Stimulated activated naive CD4-positive, alpha-beta T cell (primary cell): ENCODE measurements at regions not wholly inside any gene's neighbourhood (a gene's known extent, or its start where the extent isn't known, plus 50 kb on each side); places are given as distances from the start of the nearest gene placed in this dataset.

Experiments used
- DNase-seq, 6 experiments: peaks; one replicate each; lab custom pipeline; 2025; lab: John Stamatoyannopoulos, UW

DNA sequence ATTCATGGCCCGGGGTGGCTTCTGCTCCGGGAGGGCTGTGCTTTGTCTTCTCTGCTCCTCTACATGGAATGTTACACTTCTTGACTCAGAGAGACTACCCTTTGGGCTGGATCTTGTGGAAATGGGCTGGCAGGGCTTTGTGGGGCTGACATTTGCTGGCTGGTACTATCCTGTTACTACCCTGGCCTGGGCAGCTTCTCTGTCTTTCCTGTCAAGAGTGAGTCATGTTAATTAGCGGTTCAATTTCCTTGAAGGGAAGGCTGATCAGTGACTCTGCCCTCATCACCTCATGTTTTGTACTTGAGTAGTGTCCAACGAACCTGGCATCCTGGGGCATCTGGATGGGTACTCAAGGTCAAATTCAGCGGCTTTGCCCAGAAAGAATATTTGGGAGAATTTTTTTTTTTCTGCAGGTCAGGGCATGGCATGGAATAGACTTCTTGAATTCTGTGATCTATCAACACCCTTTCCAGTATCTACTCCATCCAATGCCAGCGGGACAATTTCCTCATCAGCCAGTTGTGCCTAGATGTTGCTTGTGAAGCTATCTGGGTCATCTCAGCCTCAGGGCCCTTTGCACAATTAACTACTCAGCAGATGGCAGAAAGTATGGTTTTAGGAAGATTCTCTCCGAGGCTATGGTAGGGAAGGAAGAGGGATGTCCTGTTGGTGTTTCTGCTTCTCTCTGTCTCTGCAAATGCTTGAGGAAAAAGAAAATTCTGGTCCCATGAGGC is 140.5 kb upstream of the PLET1 start:
- no peak for DNase-seq

DNA sequence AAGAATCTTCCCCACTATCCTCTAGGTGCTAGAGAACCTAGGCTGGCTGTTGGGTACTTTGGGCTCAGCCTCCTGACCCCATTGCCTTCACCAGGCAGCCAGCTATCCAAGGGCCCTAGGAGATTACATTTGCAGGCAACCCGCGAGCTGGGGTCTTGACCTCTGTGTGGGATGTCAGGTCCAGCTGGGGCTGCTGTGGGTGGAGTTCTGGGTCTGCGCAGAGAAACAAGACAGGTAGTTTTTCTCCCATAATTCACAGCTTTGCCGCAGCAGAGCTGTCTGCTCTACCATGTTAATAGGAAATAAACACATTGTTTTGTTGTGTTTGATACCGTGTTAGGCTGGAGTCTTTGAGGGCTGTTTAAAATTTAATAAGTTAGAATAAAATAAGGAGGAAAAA is 142.8 kb upstream of the PLET1 start:
- no peak for DNase-seq

GRCh38 chr11:112404112-112404511 is 143.5 kb upstream of the PLET1 start:
- DNase-seq: no peak

DNA sequence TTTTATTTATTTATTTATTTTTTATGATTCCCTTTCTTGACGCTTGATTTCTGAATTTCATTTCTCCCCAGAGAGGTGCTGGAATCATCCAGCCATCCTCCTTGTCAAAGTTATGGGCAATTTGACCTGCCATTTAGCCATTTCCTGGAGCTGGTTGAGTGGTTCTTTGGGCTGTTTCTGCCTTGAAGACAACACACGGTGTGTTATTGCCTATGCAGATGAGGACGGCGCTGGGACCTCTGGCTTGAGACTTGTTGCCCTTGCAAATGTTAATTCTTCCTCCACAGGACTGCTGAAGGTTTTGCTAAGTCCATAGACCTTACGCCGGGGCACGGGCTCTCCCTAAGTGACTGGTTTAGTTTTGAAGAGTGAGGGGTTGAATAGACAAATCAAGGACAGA is 147.9 kb upstream of the PLET1 start:
- no peak for DNase-seq

- peak in 1 of 6 experiments; percentile 3 for DNase-seq
Observed at GRCh38 chr11:112410325-112410724, 149.7 kb upstream of the PLET1 start.

GRCh38 chr11:112412383-112412782 is 151.7 kb upstream of the PLET1 start:
- no peak for DNase-seq

- DNase-seq: peak in 1 of 6 experiments; percentile 12
Observed at GRCh38 chr11:112417339-112417738, 156.7 kb upstream of the PLET1 start.

GRCh38 chr11:112418438-112418837 is 157.8 kb upstream of the PLET1 start:
- DNase-seq: no peak

DNA sequence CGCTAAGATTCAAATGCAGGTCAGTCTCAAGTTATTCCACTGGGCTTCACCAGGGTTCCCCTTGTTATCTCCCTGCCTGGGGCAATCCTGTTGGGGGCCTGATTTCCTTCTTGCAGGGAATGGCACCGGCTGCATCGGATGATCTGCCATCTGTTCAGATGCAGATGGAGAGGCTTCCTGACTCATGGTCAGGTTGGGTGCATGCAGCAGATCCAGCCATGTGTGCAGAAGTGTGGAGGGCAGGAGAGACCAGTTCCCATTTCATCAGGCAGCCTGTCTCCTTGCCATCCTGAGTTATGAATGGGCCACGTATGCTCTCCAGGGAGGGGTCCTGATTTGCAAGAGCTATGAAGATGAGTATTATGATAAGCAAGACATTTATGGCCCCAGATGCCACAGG is 161.2 kb upstream of the PLET1 start:
- DNase-seq: no peak

DNA sequence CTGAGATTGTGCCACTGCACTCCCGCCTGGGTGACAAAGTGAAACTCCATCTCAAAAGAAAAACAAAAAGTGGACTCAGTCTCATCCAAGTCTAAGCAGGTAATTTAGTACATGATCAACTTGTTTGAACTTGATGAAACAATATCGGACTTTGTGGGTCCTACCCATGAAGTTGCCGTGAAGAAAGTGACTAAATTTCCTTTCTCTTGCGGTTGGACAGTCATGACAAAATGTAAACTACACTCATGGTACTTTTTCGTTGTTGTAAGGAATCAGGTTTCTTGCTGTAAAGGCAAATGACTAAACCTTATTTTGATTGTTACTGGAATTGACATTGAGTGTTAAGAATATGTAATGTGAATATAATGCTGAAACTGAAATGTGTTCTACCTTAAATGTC is 164.5 kb upstream of the PLET1 start:
- DNase-seq: no peak

- DNase-seq: no peak
Observed at GRCh38 chr11:112437096-112437495, 176.4 kb upstream of the PLET1 start.

- no peak for DNase-seq
Observed at GRCh38 chr11:112439614-112440013, 179.0 kb upstream of the PLET1 start.

DNA sequence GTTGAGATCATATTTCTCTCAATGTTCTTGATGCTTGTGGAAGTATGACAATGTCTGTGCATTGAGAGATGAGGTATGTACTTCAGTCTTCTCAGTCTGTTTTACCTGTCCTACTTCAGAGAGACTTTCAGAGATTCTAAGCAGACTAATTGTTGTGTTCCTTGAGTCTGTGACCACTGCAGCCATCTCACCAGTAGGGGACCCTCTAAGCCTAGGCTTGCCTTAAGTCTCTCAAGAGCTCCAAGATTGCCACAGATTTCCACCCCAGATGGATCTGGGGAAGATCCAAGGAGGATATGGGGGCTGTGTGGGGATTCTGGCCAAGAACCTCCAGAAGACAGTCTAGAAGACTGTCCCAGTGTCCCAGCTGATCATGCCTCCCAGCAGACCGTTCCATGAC is 179.9 kb upstream of the PLET1 start:
- no peak for DNase-seq

DNA sequence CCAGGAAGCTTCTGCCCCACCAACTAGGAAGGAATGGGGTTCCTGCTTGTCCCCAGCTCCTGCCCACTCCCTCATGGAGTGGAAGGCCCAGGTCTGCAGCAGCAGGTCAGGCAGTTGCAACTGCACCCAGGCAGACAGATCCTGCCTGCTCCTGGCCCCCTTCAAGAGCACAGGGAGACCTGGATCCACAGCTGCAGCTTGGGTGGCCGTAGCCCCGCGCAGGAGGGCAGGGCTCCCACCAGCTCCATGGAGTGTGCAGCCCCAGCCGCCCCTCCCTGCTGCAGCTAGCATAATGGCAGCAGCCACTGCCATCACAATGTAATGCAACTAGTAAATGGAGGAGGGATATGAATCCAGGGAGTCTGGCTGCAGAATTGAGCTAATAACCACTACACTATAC is 187.5 kb upstream of the PLET1 start:
- DNase-seq: no peak

GRCh38 chr11:112448806-112449205 is 188.1 kb upstream of the PLET1 start:
- no peak for DNase-seq

GRCh38 chr11:112451250-112451649 is 190.6 kb upstream of the PLET1 start:
- DNase-seq: no peak

DNA sequence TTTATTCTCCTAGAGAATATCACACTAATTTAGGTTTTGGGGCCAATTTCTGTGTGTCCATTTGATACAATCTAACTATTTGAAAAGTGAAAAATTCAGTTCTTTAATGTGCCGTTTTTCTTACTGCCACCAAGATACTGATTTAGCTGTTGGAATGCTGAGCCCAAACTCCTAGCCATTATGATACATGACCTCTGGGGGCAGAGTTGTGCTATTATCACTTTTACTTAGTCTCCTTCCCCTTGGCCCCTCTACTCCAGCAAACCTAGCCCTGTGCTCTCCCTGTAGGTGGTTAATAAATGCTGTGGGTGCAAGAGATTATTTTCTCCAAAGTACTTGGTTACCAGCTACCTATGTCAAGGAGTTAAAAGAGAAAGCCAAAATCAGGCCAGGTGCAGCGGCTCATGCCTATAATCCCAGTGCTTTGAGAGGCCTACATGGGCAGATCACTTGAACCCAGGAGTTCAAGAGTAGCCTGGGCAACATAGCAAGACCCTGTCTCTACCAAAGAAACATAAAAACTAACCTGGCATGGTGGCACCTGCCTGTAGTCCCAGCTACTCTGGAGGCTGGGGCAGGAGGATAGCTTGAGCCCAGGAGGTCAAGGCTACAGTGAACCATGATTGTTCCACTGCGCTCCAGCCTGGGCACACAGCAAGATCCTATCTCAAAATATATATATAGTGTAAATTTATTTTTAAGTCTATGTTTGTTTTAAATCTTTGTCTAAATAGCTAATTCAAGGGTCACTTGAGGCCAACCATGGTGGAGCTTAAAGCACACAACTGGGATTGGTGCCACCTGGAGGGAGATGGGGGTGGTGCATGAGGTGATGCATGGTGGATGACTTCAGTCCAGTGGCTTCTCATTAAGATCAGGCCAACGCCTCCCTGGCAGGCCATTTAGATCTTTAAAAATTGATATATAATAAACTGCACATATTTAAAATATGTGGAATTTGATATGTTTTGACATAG is 193.2 kb upstream of the PLET1 start:
- peak in 4 of 6 experiments; percentile 1 to 22 (median 8) for DNase-seq

DNA sequence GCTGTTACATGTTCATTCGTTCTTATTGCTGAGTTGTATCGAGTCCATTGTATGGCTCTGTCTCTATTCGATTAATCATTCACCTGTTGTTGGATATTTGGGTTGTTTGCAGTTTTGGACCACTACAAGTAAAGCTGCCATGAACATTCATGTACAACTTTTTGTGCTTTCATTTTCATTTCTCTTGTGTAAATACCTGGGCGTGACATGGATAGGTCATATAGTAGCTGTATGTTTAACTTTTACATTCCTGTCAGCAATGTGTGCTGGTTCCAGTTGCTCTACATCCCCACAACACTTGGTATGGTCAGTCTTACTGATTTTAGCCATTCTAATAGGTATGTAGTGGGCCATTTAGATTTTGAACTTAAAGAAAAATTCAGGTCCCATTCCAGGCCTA is 194.2 kb upstream of the PLET1 start:
- no peak for DNase-seq

- no peak for DNase-seq
Observed at GRCh38 chr11:112455791-112456190, 195.1 kb upstream of the PLET1 start.

DNA sequence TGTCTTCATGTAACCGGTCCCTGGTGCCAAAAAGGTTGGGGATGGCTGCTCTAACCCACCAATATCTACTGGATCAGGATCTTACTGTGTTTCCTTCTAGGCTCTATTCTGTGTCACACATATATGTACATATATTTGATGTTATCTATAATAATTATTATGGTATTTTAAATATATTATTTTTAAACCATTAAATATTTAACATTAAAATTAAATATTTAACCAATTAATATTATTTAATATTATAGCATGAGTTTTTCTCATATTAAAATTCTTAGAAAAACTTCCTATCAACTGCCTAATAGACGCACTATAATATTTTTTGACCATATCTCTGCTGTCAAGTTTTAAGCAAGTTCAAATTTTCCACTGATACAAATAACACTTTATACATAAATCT is 196.9 kb upstream of the PLET1 start:
- DNase-seq: no peak

- no peak for DNase-seq
Observed at GRCh38 chr11:112459001-112459400, 198.3 kb upstream of the PLET1 start.

- DNase-seq: no peak
Observed at GRCh38 chr11:112460141-112460540, 199.5 kb upstream of the PLET1 start.

DNA sequence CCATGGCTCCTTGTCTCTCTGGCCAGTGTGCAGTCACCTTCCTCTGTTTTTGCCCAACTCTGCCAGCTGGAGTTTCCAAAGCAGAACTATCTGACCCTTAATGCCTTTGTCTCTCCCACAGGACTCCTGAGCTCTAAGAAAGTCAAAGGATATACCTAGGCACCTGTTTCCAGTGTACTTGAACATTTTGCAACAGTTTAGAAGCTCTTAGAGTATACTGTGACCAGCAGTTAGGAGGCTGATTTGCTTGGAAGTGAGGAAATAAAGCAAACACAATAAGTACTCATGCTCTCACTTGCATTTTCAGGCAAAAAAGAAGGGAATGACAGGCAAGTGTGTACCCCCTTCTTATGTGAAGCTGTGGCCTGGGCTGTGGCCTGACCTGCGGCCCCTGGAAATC is 204.3 kb upstream of the PLET1 start:
- no peak for DNase-seq
